HFF-Myc (cell line): ENCODE measurements at regions not wholly inside any gene's neighbourhood (a gene's known extent, or its start where the extent isn't known, plus 50 kb on each side); places are given as distances from the start of the nearest gene placed in this dataset.

Source experiments
- DNase-seq: peaks from one replicate; pipeline ENCODE4 v3.0.0-alpha.2; 2011; ENCODE audit warnings: low read depth; ENCODE audit errors: extremely low read depth
- H3K4me3 ChIP-seq: replicated peaks from 2 replicates; pipeline ENCODE4 v1.5.1; 2011; ENCODE audit warnings: low read depth, mild to moderate bottlenecking, control low read depth, low read length
- TF ChIP-seq, protein P1 (sequence below): IDR thresholded peaks from 2 replicates; pipeline ENCODE4 v1.5.1; 2012; ENCODE audit warnings: mild to moderate bottlenecking, low read depth, low read length, control low read depth; ENCODE audit errors: missing control alignments

GRCh38 chr9:79377339-79377855 is 194.4 kb upstream of the TLE4 start:
- DNase-seq: no peak
- TF ChIP-seq, protein P1, sequence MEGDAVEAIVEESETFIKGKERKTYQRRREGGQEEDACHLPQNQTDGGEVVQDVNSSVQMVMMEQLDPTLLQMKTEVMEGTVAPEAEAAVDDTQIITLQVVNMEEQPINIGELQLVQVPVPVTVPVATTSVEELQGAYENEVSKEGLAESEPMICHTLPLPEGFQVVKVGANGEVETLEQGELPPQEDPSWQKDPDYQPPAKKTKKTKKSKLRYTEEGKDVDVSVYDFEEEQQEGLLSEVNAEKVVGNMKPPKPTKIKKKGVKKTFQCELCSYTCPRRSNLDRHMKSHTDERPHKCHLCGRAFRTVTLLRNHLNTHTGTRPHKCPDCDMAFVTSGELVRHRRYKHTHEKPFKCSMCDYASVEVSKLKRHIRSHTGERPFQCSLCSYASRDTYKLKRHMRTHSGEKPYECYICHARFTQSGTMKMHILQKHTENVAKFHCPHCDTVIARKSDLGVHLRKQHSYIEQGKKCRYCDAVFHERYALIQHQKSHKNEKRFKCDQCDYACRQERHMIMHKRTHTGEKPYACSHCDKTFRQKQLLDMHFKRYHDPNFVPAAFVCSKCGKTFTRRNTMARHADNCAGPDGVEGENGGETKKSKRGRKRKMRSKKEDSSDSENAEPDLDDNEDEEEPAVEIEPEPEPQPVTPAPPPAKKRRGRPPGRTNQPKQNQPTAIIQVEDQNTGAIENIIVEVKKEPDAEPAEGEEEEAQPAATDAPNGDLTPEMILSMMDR: no peak
- H3K4me3 ChIP-seq: no peak overlapping the region

DNA sequence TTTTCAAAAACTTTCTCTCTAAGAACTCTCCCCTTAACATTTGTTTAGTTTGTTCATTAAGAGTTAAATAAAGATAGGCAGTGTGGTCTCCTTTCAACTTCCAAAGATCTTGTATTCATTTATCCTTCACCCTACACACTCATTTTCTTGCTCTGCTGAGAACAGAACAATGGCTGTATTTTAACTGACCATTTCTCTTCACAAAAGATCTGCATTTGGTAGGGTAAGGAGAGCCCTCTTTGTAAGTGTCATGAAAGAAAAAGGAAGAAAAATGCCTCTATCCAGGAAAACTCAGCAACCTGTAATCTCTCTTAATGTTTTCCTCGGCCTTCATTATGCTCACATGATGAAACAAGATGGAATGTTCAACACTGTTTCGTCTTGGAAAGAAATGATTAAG is 193.7 kb upstream of the TLE4 start:
- TF ChIP-seq, protein P1: no peak
- no peak overlapping the region for H3K4me3 ChIP-seq
- no peak for DNase-seq

- no peak for DNase-seq
- H3K4me3 ChIP-seq: no peak overlapping the region
- TF ChIP-seq, protein P1: no peak
These were observed 189.7 kb upstream of the TLE4 start for GRCh38 chr9:79382044-79382443.

DNA sequence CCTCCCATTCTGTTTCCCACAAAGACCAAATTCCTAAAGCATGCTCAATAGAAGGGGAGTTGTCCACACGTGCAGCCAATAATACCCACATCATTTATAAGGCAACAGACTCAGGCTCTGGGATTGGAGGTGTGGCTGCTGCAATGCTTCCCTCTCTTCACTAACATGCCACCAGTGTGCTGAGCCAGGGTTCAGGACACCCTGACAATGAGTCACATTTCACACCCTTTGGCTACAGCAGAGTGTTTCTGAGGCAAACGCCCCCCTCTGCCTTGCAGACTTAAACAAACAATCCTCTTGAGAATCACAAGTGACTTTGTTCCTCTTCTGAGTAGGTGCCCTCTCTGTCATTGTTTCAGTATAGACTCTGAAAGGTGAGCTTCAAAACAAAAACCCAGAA is 189.3 kb upstream of the TLE4 start:
- TF ChIP-seq, protein P1: no peak
- no peak for DNase-seq

DNA sequence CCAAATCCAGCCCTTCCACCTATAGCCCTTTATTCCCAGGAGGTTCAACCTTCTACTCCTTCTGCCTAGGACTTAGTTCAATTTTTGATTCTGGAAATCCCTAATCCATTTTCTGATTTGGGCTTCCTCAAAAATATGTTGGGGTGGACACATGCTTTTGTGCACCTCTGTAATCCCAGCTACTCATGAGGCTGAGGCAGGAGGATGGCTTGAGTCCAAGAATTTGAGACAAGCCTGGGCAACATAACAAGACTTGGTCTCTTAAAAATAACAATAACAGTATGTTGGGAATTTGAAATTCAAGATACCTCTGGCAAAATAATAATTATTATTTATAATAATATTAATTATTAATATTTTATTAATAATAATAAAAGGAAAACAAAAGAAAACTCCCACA is 188.7 kb upstream of the TLE4 start:
- DNase-seq: no peak
- no peak overlapping the region for H3K4me3 ChIP-seq
- TF ChIP-seq, protein P1: no peak

More for the DNA sequence above, 189.3 kb upstream of the TLE4 start:
- H3K4me3 ChIP-seq: no peak overlapping the region

DNA sequence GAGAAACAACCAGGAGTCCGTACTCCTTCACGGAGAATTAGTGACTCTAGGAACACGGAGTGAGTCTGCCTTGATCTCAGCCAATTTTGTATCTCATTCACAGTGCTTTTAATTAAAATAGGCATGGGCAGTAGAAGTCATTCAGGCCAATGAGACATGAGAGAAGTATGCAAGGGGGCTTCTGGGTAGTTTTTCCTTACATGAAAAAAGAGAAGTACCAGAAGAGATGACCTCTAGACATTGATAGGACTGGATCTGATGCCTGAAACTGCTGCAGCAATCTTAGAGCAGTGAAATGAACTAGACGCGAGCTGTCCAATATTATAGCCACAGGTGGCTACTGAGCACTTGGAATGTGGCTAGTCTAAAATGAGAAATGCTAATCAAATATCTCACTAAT is 187.7 kb upstream of the TLE4 start:
- H3K4me3 ChIP-seq: no peak overlapping the region
- DNase-seq: no peak
- TF ChIP-seq, protein P1: no peak

- no peak overlapping the region for H3K4me3 ChIP-seq
- TF ChIP-seq, protein P1: no peak
- DNase-seq: no peak
These were observed 187.3 kb upstream of the TLE4 start for GRCh38 chr9:79384501-79384900.
